HEK293T (cell line): ENCODE measurements at regions not wholly inside any gene's neighbourhood (a gene's known extent, or its start where the extent isn't known, plus 50 kb on each side); places are given as distances from the start of the nearest gene placed in this dataset.

Experiments used
- ARNT ChIP-seq: fragments of 450-650 bp; IDR thresholded peaks from 2 replicates; pipeline ENCODE4 v1.6.1; 2017; ENCODE audit warnings: mild to moderate bottlenecking
- FOXK2 ChIP-seq: fragments of 450-650 bp; IDR thresholded peaks from 2 replicates; pipeline ENCODE4 v1.6.1; 2016; ENCODE audit warnings: mild to moderate bottlenecking
- SUZ12 ChIP-seq: fragments of 450-650 bp; IDR thresholded peaks from 2 replicates; pipeline ENCODE4 v1.6.1; 2016; ENCODE audit warnings: mild to moderate bottlenecking

- TF ChIP-seq ARNT (no peak), FOXK2 (no peak), SUZ12 (no peak)
Observed at GRCh38 chr2:18662689-18663088, 73.3 kb upstream of the NT5C1B start.
